Kidney (tissue), 13 donors: ENCODE measurements at regions not wholly inside any gene's neighbourhood (a gene's known extent, or its start where the extent isn't known, plus 50 kb on each side); places are given as distances from the start of the nearest gene placed in this dataset.

Source experiments
- DNase-seq, 5 donors: peaks; one replicate each; pipeline ENCODE4 v3.0.0-alpha.2; 2013 to 2020
- FAIRE-seq: peaks from 2 replicates; lab custom pipeline; 2012; peaks lifted over from hg19 to GRCh38; lab: Jason Lieb, UNC
- H3K27ac ChIP-seq, 2 donors: one replicate each; pipeline ENCODE4 v1.7.0; 2013; ENCODE audit warnings: low read depth in 2 of 2, low read length in 2 of 2, inconsistent platforms in 1 of 2
- H3K27me3 ChIP-seq: one replicate; pipeline ENCODE4 v1.7.1; 2013; ENCODE audit warnings: low read length, inconsistent platforms; ENCODE audit not compliant: control insufficient read depth, insufficient read depth
- H3K36me3 ChIP-seq, 3 donors: one replicate each; pipeline versions ENCODE4 v1.7.0 to v1.7.1; 2013; ENCODE audit warnings: low read length in 3 of 3, control low read depth in 1 of 3, inconsistent platforms in 1 of 3; ENCODE audit not compliant: insufficient read depth in 3 of 3, control insufficient read depth in 2 of 3
- H3K4me1 ChIP-seq, 3 donors: one replicate each; pipeline versions ENCODE4 v1.7.0 to v1.7.1; 2013; ENCODE audit warnings: low read length in 3 of 3, inconsistent platforms in 1 of 3, low read depth in 1 of 3; ENCODE audit not compliant: control insufficient read depth in 2 of 3, insufficient read depth in 2 of 3
- H3K4me3 ChIP-seq, 3 donors: one replicate each; pipeline versions ENCODE4 v1.7.0 to v1.8.1; 2013; ENCODE audit warnings: low read length in 3 of 3, control low read depth in 1 of 3, inconsistent platforms in 1 of 3
- H3K9ac ChIP-seq, 3 donors: one replicate each; pipeline versions ENCODE4 v1.7.0 to v1.7.1; 2013; ENCODE audit warnings: low read length in 3 of 3, control low read depth in 1 of 3, inconsistent platforms in 1 of 3
- H3K9me3 ChIP-seq, 3 donors: one replicate each; pipeline versions ENCODE4 v1.7.0 to v1.7.1; 2013; ENCODE audit warnings: low read length in 3 of 3, control low read depth in 1 of 3, inconsistent platforms in 1 of 3; ENCODE audit not compliant: control insufficient read depth in 2 of 3, insufficient read depth in 1 of 3
- CTCF ChIP-seq: IDR thresholded peaks from 3 replicates; pipeline ENCODE4 v1.5.1; 2012; ENCODE audit warnings: mild to moderate bottlenecking, moderate library complexity, borderline replicate concordance; ENCODE audit not compliant: insufficient read depth; ENCODE audit errors: extremely low read depth
- intact Hi-C: fragments of 100-400 bp; cut with DNase I; formaldehyde crosslinking; loops from one replicate; pipeline ENCODE4 v1.11.1; 2022
- donor health status: control.
- donor health status: control.
- donor health status: control.
- donor health status: control.
- donor health status: control.
- donor health status: DM: yes; HTN: yes; CAD: no.
- donor health status: Normal renal cell carcinoma (clear cell type).

DNA sequence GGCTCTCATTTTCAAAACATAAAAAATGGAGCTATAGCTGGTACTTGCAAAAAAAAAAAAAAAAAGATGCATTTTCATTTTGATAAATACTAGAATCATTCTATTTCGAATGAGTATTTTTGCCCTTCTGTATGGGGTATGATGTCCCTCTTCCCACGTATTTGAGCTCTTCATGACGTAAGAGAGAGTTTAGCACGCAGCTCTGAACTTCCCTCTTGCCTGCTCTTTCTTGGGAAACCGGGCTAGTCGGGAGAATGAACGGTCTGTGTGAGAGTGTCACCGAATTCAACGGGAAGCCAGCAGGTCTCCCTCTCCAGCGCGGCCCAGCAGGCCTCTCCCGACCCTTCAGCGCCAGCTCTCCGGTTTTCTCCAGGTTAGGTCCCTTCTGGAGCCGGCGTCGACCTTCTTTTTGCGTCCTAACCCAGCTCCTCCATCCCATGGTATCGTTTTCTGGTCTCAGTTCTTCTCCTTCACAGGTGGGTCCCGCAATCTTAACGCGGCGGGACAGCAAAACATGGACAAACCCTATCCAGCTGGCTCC, 159.2 kb upstream of the PITRM1 start:
- H3K27ac ChIP-seq: no peak overlapping the region
- no peak overlapping the region for H3K4me3 ChIP-seq
- no peaks in the 10 kb centered on the region for H3K9me3 ChIP-seq
- DNase-seq: no peak
- H3K36me3 ChIP-seq: no peaks in the 10 kb centered on the region
- no peak overlapping the region for H3K9ac ChIP-seq
- FAIRE-seq: no peak
- H3K27me3 ChIP-seq: no peaks in the 10 kb centered on the region
- no peak for TF ChIP-seq CTCF
- no peaks in the 10 kb centered on the region for H3K4me1 ChIP-seq
- intact Hi-C loops: no loop called here

DNA sequence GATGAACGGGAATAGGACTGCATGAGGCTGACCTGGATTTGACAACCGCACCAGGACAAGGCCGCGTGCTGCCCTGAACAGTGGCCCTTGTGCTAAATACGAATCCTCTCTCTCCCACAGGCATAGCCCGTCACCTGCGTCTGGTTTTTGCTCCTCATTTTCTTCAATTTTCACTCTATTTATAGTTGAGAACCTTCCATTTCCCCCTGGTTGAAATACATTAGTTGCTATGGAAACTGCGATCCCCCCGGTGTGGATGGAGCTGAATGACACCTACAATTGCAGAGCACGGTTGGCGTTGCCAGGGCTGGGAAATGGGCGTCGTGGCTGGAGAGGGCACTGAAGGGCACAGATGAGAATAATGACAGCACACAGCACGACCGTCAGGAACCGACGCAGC, 158.6 kb upstream of the PITRM1 start:
- no peak overlapping the region for H3K4me3 ChIP-seq
- no peak for DNase-seq
- TF ChIP-seq CTCF: no peak
- no peaks in the 10 kb centered on the region for H3K9me3 ChIP-seq
- H3K4me1 ChIP-seq: no peaks in the 10 kb centered on the region
- FAIRE-seq: no peak
- H3K27me3 ChIP-seq: no peaks in the 10 kb centered on the region
- intact Hi-C loops: no loop called here
- no peak overlapping the region for H3K9ac ChIP-seq
- no peaks in the 10 kb centered on the region for H3K36me3 ChIP-seq
- H3K27ac ChIP-seq: no peak overlapping the region

GRCh38 chr10:3330663-3331062, 158.1 kb upstream of the PITRM1 start:
- intact Hi-C loops: no loop called here
- no peak overlapping the region for H3K9ac ChIP-seq
- H3K27ac ChIP-seq: no peak overlapping the region
- H3K36me3 ChIP-seq: no peaks in the 10 kb centered on the region
- H3K4me1 ChIP-seq: no peaks in the 10 kb centered on the region
- DNase-seq: no peak
- H3K27me3 ChIP-seq: no peaks in the 10 kb centered on the region
- H3K9me3 ChIP-seq: no peaks in the 10 kb centered on the region
- H3K4me3 ChIP-seq: no peak overlapping the region
- no peak for TF ChIP-seq CTCF
- FAIRE-seq: no peak

DNA sequence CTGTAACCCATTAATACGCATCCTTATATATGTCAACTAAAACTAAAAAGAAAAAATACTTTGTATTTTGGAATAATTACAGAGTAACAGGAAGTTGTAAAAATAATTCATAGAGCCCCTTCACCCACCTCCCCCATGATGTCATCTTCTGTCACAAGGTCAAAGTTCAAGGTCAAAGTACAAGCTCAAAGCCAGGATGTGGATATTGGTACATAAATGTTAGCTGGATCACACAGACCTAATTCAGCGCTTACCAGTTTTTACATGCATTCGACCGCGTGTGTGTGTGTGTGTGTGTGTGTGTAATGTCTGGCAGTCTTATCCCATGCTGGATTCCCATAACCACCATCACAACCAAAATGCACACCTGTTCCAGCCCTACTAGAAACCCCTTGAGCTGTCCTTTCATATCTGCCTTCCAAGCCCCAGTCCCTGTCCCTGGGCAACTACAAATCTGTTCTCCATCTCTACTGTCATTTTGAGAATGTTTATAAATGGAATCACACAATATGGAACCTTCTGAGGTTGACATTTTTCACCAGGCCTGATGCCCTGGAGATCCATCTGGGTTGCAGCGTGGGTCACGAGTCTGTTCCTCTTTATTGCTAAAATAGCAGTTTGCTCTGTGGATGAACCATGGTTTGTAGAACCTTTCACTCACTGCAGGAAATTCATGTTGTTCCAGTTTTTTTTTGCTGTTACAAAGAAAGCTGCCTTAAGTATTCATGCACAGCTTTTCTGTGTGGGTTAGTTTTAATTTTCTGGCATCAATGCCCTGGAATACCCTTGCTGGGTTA, 153.6 kb upstream of the PITRM1 start:
- no peaks in the 10 kb centered on the region for H3K36me3 ChIP-seq
- H3K9ac ChIP-seq: no peak overlapping the region
- H3K4me3 ChIP-seq: no peak overlapping the region
- no peaks in the 10 kb centered on the region for H3K4me1 ChIP-seq
- H3K27ac ChIP-seq: no peak overlapping the region
- H3K27me3 ChIP-seq: no peaks in the 10 kb centered on the region
- FAIRE-seq (no peak), DNase-seq (no peak)
- no peak for TF ChIP-seq CTCF
- intact Hi-C loops: no loop called here
- no peaks in the 10 kb centered on the region for H3K9me3 ChIP-seq
